Trophoblast cell (in vitro differentiated cells and primary cell): ENCODE measurements at regions not wholly inside any gene's neighbourhood (a gene's known extent, or its start where the extent isn't known, plus 50 kb on each side); places are given as distances from the start of the nearest gene placed in this dataset.
"Not testable (repeated sequence)": the region's sequence is repeated elsewhere in the genome, so short reads cannot be mapped to it uniquely, and the experiment has no call there.

Experiments used
- DNase-seq, 2 donors: peaks; one replicate each; pipeline ENCODE4 v3.0.0-alpha.2; 2016
- H2AFZ ChIP-seq: 2 replicates; pipeline ENCODE4 v1.6.1; 2013; ENCODE audit warnings: low read length, moderate library complexity, mild to moderate bottlenecking; ENCODE audit not compliant: insufficient read depth, poor library complexity
- H2AK5ac ChIP-seq: 2 replicates; pipeline ENCODE4 v1.6.1; 2013; ENCODE audit warnings: mild to moderate bottlenecking, low read length
- H2BK120ac ChIP-seq: 2 replicates; pipeline ENCODE4 v1.6.1; 2013; ENCODE audit warnings: low read length, mild to moderate bottlenecking, moderate library complexity; ENCODE audit not compliant: insufficient read depth, poor library complexity
- H2BK12ac ChIP-seq: 2 replicates; pipeline ENCODE4 v1.6.1; 2013; ENCODE audit warnings: mild to moderate bottlenecking, low read length, moderate library complexity
- H2BK5ac ChIP-seq: 2 replicates; pipeline ENCODE4 v1.6.1; 2013; ENCODE audit warnings: low read length, low read depth, moderate library complexity, mild to moderate bottlenecking; ENCODE audit not compliant: poor library complexity
- H3K14ac ChIP-seq: 2 replicates; pipeline ENCODE4 v1.6.1; 2013; ENCODE audit warnings: mild to moderate bottlenecking, low read length
- H3K18ac ChIP-seq: 2 replicates; pipeline ENCODE4 v1.6.1; 2013; ENCODE audit warnings: mild to moderate bottlenecking, low read length
- H3K23ac ChIP-seq: 2 replicates; pipeline ENCODE4 v1.6.1; 2013; ENCODE audit warnings: low read length
- H3K27ac ChIP-seq: 2 replicates; pipeline ENCODE4 v1.5.1; 2013; ENCODE audit warnings: low read depth, mild to moderate bottlenecking, inconsistent platforms, low read length, moderate library complexity
- H3K27me3 ChIP-seq: 2 replicates; pipeline ENCODE4 v1.6.1; 2013; ENCODE audit warnings: inconsistent platforms, mild to moderate bottlenecking, low read length, moderate library complexity; ENCODE audit not compliant: insufficient read depth
- H3K36me3 ChIP-seq, 2 experiments: 1 replicate in 1 of 2; 2 replicates in 1 of 2; pipeline ENCODE4 v1.6.1; 2013; ENCODE audit warnings: low read length in 2 of 2, mild to moderate bottlenecking in 2 of 2, moderate library complexity in 1 of 2; ENCODE audit not compliant: insufficient read depth in 2 of 2, control insufficient read depth in 1 of 2
- H3K4ac ChIP-seq: 2 replicates; pipeline ENCODE4 v1.6.1; 2013; ENCODE audit warnings: low read depth, mild to moderate bottlenecking, low read length, moderate library complexity
- H3K4me1 ChIP-seq, 2 experiments: 1 replicate in 1 of 2; 2 replicates in 1 of 2; pipeline ENCODE4 v1.6.1; 2013; ENCODE audit warnings: low read length in 2 of 2, mild to moderate bottlenecking in 2 of 2, moderate library complexity in 1 of 2; ENCODE audit not compliant: insufficient read depth in 2 of 2, control insufficient read depth in 1 of 2
- H3K4me2 ChIP-seq: 2 replicates; pipeline ENCODE4 v1.6.1; 2013; ENCODE audit warnings: inconsistent platforms, mild to moderate bottlenecking, low read length, moderate library complexity
- H3K4me3 ChIP-seq: 2 replicates; pipeline ENCODE4 v1.5.1; 2013; ENCODE audit warnings: mild to moderate bottlenecking, low read depth, low read length, inconsistent platforms
- H3K79me1 ChIP-seq: one replicate; pipeline ENCODE4 v1.6.1; 2013; ENCODE audit warnings: low read length
- H3K79me2 ChIP-seq: 2 replicates; pipeline ENCODE4 v1.6.1; 2013; ENCODE audit warnings: low read length, mild to moderate bottlenecking; ENCODE audit not compliant: control insufficient read depth, insufficient read depth, poor library complexity
- H3K9ac ChIP-seq: 2 replicates; pipeline ENCODE4 v1.6.1; 2013; ENCODE audit warnings: mild to moderate bottlenecking, low read length
- H3K9me3 ChIP-seq: 2 replicates; pipeline ENCODE4 v1.6.1; 2013; ENCODE audit warnings: low read depth, mild to moderate bottlenecking, control low read depth, inconsistent platforms, low read length; ENCODE audit not compliant: insufficient read depth
- H4K12ac ChIP-seq: 2 replicates; pipeline ENCODE4 v1.6.1; 2013; ENCODE audit warnings: low read depth, mild to moderate bottlenecking, low read length, moderate library complexity
- H4K8ac ChIP-seq: 2 replicates; pipeline ENCODE4 v1.6.1; 2013; ENCODE audit warnings: low read depth, mild to moderate bottlenecking, low read length, moderate library complexity
- H4K91ac ChIP-seq: one replicate; pipeline ENCODE4 v1.6.1; 2013; ENCODE audit warnings: low read depth, mild to moderate bottlenecking, low read length, moderate library complexity
- WGBS: extraction: QIAGEN DNeasy Blood & Tissue Kit; methylation state at CpG from one replicate; pipeline ENCODE4 v1.1.7; 2013; ENCODE audit warnings: missing lambda C conversion rate; ENCODE audit not compliant: insufficient read length, insufficient coverage; ENCODE audit errors: extremely low coverage; 5-methylcytosine and 5-hydroxymethylcytosine counted together

- H3K27me3 ChIP-seq: no peaks in the 10 kb centered on the region
- H3K9me3 ChIP-seq: no peaks in the 10 kb centered on the region
- no peaks in the 10 kb centered on the region for H3K79me2 ChIP-seq
- no peak for DNase-seq
- no peak overlapping the region for H2BK5ac ChIP-seq
- no peaks in the 10 kb centered on the region for H3K36me3 ChIP-seq
- no peak overlapping the region for H4K12ac ChIP-seq
- H3K79me1 ChIP-seq: no peaks in the 10 kb centered on the region
- no peaks in the 10 kb centered on the region for H3K4me1 ChIP-seq
- no peak overlapping the region for H3K27ac ChIP-seq
- no peak overlapping the region for H3K4me2 ChIP-seq
- H3K14ac ChIP-seq: no peak overlapping the region
- H2BK120ac ChIP-seq: no peak overlapping the region
- no peak overlapping the region for H3K23ac ChIP-seq
- H3K18ac ChIP-seq: no peak overlapping the region
- H2AFZ ChIP-seq: no peak overlapping the region
- no peak overlapping the region for H4K91ac ChIP-seq
- H3K4ac ChIP-seq: no peak overlapping the region
- no peak overlapping the region for H4K8ac ChIP-seq
- no peak overlapping the region for H2BK12ac ChIP-seq
- H3K9ac ChIP-seq: no peak overlapping the region
- H3K4me3 ChIP-seq: no peak overlapping the region
- no CpG with 5 or more reads among the region's 1 CpG for WGBS
- H2AK5ac ChIP-seq: no peak overlapping the region
Measured at GRCh38 chr3:165938986-165939540, 101.8 kb upstream of the BCHE start.

- H3K79me2 ChIP-seq, H4K91ac ChIP-seq, H3K14ac ChIP-seq, H3K4ac ChIP-seq, H2AFZ ChIP-seq, H2BK5ac ChIP-seq, H3K36me3 ChIP-seq, H3K23ac ChIP-seq, H3K9me3 ChIP-seq, H4K8ac ChIP-seq, H3K27me3 ChIP-seq, H2BK12ac ChIP-seq, H3K4me2 ChIP-seq, H3K27ac ChIP-seq, H2AK5ac ChIP-seq, H3K4me3 ChIP-seq, H2BK120ac ChIP-seq, H3K4me1 ChIP-seq, H4K12ac ChIP-seq, DNase-seq, H3K18ac ChIP-seq, H3K79me1 ChIP-seq, H3K9ac ChIP-seq: not testable (repeated sequence)
- no CpG with 5 or more reads among the region's 1 CpG for WGBS
Measured at GRCh38 chr3:165936081-165936480, 98.9 kb upstream of the BCHE start.

GRCh38 chr3:165924301-165924791 is 87.1 kb upstream of the BCHE start:
- not testable (repeated sequence) for H3K36me3 ChIP-seq, DNase-seq, H4K91ac ChIP-seq, H3K23ac ChIP-seq, H4K8ac ChIP-seq, H2BK120ac ChIP-seq, H3K9ac ChIP-seq, H2BK5ac ChIP-seq, H2AFZ ChIP-seq, H3K14ac ChIP-seq, H3K9me3 ChIP-seq, H2BK12ac ChIP-seq, H3K4ac ChIP-seq, H3K4me3 ChIP-seq, H2AK5ac ChIP-seq, H3K4me1 ChIP-seq, H3K4me2 ChIP-seq, H3K27me3 ChIP-seq, H3K27ac ChIP-seq, H3K79me1 ChIP-seq, H3K79me2 ChIP-seq, H3K18ac ChIP-seq, H4K12ac ChIP-seq
- WGBS: no CpG with 5 or more reads among the region's 29 CpGs

- Histone ChIP-seq H3K4ac (no peak overlapping the region), H3K9me3 (no peaks in the 10 kb centered on the region), H4K91ac (no peak overlapping the region), H3K36me3 (no peaks in the 10 kb centered on the region), H3K18ac (no peak overlapping the region), H2AFZ (no peak overlapping the region), H4K12ac (no peak overlapping the region), H2BK12ac (no peak overlapping the region), H3K4me2 (no peak overlapping the region), H4K8ac (no peak overlapping the region), H3K9ac (no peak overlapping the region), H3K14ac (no peak overlapping the region), H2BK5ac (no peak overlapping the region), H3K27ac (no peak overlapping the region), H3K23ac (no peak overlapping the region), H2BK120ac (no peak overlapping the region), H3K27me3 (no peaks in the 10 kb centered on the region), H3K79me2 (no peaks in the 10 kb centered on the region), H3K4me1 (no peaks in the 10 kb centered on the region), H3K4me3 (no peak overlapping the region), H3K79me1 (no peaks in the 10 kb centered on the region), H2AK5ac (no peak overlapping the region)
- WGBS: no CpG with 5 or more reads among the region's 5 CpGs
- no peak for DNase-seq
Measured at GRCh38 chr3:165920984-165921383, 83.8 kb upstream of the BCHE start.
